Neural progenitor cell (in vitro differentiated cells): ENCODE measurements at regions not wholly inside any gene's neighbourhood (a gene's known extent, or its start where the extent isn't known, plus 50 kb on each side); places are given as distances from the start of the nearest gene placed in this dataset.

Source experiments
- CTCF ChIP-seq: fragments of 200-600 bp; sonication (generic); IDR thresholded peaks from 2 replicates; pipeline ENCODE4 v1.5.1; 2017; ENCODE audit warnings: antibody characterized with exemption, mild to moderate bottlenecking
- EZH2 ChIP-seq: fragments of 200-600 bp; sonication (generic); IDR thresholded peaks from 2 replicates; pipeline ENCODE4 v1.6.1; 2017; ENCODE audit warnings: antibody characterized with exemption, mild to moderate bottlenecking, moderate library complexity

- no peak for TF ChIP-seq EZH2
- TF ChIP-seq CTCF: no peak
Measured at GRCh38 chr4:116362583-116362982, 722.8 kb downstream of the TRAM1L1 start.
